H1 (cell line): ENCODE measurements at regions not wholly inside any gene's neighbourhood (a gene's known extent, or its start where the extent isn't known, plus 50 kb on each side); places are given as distances from the start of the nearest gene placed in this dataset.
"Not testable (repeated sequence)": the region's sequence is repeated elsewhere in the genome, so short reads cannot be mapped to it uniquely, and the experiment has no call there.

ENCODE experiments used
- CTCF ChIA-PET: fragments of 300-600 bp; sonication (Branson Sonifier 250); formaldehyde crosslinking; loops from one replicate; lab custom pipeline; 2021; ENCODE audit not compliant: partially characterized antibody; lab: Charles Lee
- POLR2A ChIA-PET: fragments of 300-600 bp; sonication (Branson Sonifier 250); formaldehyde crosslinking; loops from one replicate; lab custom pipeline; 2021; ENCODE audit warnings: inconsistent platforms; ENCODE audit not compliant: partially characterized antibody; lab: Charles Lee
- DNase-seq, 2 experiments: peaks; one replicate each; pipeline versions ENCODE4 v3.0.0 to v3.0.0-alpha.2; 2010 to 2022; ENCODE audit warnings: low spot score in 2 of 2, low read depth in 1 of 2, mixed read lengths in 1 of 2
- FAIRE-seq: peaks from 2 replicates; lab custom pipeline; 2011; peaks lifted over from hg19 to GRCh38; lab: Jason Lieb, UNC
- H2AFZ ChIP-seq: 2 replicates; pipeline ENCODE4 v1.8.1; 2012; ENCODE audit warnings: low read length, inconsistent platforms
- H2AK5ac ChIP-seq: 2 replicates; pipeline ENCODE4 v1.6.1; 2013; ENCODE audit warnings: low read depth, low read length
- H2BK120ac ChIP-seq: replicated peaks from 2 replicates; pipeline ENCODE3; 2013; ENCODE audit warnings: low read depth, low read length, inconsistent platforms
- H2BK12ac ChIP-seq: 2 replicates; pipeline ENCODE4 v1.6.1; 2013; ENCODE audit warnings: low read depth, low read length
- H2BK15ac ChIP-seq: 2 replicates; pipeline ENCODE4 v1.6.1; 2013; ENCODE audit warnings: low read length
- H2BK20ac ChIP-seq: 2 replicates; pipeline ENCODE4 v1.6.1; 2013; ENCODE audit warnings: low read length
- H2BK5ac ChIP-seq: 2 replicates; pipeline ENCODE4 v1.6.1; 2013; ENCODE audit warnings: low read depth, low read length
- H3K14ac ChIP-seq: 2 replicates; pipeline ENCODE4 v1.6.1; 2013; ENCODE audit warnings: inconsistent platforms; ENCODE audit not compliant: insufficient read length
- H3K18ac ChIP-seq: 2 replicates; pipeline ENCODE4 v1.6.1; 2013; ENCODE audit warnings: low read length; ENCODE audit errors: extremely low read depth
- H3K23ac ChIP-seq: 2 replicates; pipeline ENCODE4 v1.6.1; 2013; ENCODE audit warnings: inconsistent platforms; ENCODE audit not compliant: insufficient read length
- H3K23me2 ChIP-seq: 2 replicates; pipeline ENCODE4 v1.6.1; 2013; ENCODE audit warnings: low read depth, low read length
- H3K27ac ChIP-seq: 2 replicates; pipeline ENCODE4 v1.6.1; 2011; ENCODE audit warnings: low read depth, low read length, inconsistent platforms
- H3K27me3 ChIP-seq, 4 experiments: replicated peaks in 1 of 4; 1 replicate in 1 of 4; 2 replicates in 3 of 4; pipeline versions ENCODE4 v1.6.1 to v1.8.1; 2011 to 2013; ENCODE audit warnings: low read length in 3 of 4, mild to moderate bottlenecking in 3 of 4, inconsistent platforms in 2 of 4, mixed read lengths in 2 of 4, moderate library complexity in 1 of 4; ENCODE audit not compliant: control insufficient read depth in 3 of 4, insufficient read depth in 3 of 4; ENCODE audit errors: extremely low read depth in 1 of 4
- H3K36me3 ChIP-seq, 4 experiments: 2 replicates each; pipeline versions ENCODE4 v1.6.1 to v1.8.1; 2011 to 2013; ENCODE audit warnings: mild to moderate bottlenecking in 4 of 4, low read length in 3 of 4, moderate library complexity in 2 of 4, control low read depth in 1 of 4, inconsistent platforms in 1 of 4; ENCODE audit not compliant: insufficient read depth in 4 of 4, control insufficient read depth in 2 of 4
- H3K4ac ChIP-seq: replicated peaks from 2 replicates; pipeline ENCODE3; 2013; ENCODE audit warnings: low read length, low read depth, mixed read lengths, inconsistent platforms; ENCODE audit not compliant: insufficient read length
- H3K4me1 ChIP-seq, 4 experiments: replicated peaks in 1 of 4; 1 replicate in 1 of 4; 2 replicates in 3 of 4; pipeline versions ENCODE4 v1.6.1 to v1.8.1; 2011 to 2013; ENCODE audit warnings: low read length in 3 of 4, inconsistent platforms in 2 of 4, mixed read lengths in 1 of 4; ENCODE audit not compliant: insufficient read depth in 4 of 4, control insufficient read depth in 3 of 4
- H3K4me2 ChIP-seq, 2 experiments: 2 replicates each; pipeline versions ENCODE4 v1.6.1 to v1.8.1; 2011 to 2013; ENCODE audit warnings: low read depth in 2 of 2, low read length in 2 of 2, control low read depth in 1 of 2, inconsistent platforms in 1 of 2, mild to moderate bottlenecking in 1 of 2; ENCODE audit not compliant: insufficient read depth in 1 of 2
- H3K4me3 ChIP-seq, 4 experiments: fragments of 200-600, 300-600 bp in 1 of 4; sonication (generic), shearing (Covaris generic), sonication (Bioruptor Twin) in 1 of 4; 2 replicates each; pipeline versions ENCODE4 v1.5.1 to v1.8.1; 2011 to 2016; ENCODE audit warnings: low read length in 4 of 4, low read depth in 3 of 4, control low read depth in 2 of 4, inconsistent platforms in 2 of 4, mild to moderate bottlenecking in 2 of 4, mixed read lengths in 1 of 4, moderate library complexity in 1 of 4; ENCODE audit not compliant: insufficient read depth in 2 of 4; ENCODE audit errors: extremely low read depth in 1 of 4
- H3K56ac ChIP-seq: replicated peaks from 2 replicates; pipeline ENCODE3; 2013; ENCODE audit warnings: low read depth, mild to moderate bottlenecking, mixed read lengths, low read length, inconsistent platforms; ENCODE audit not compliant: insufficient read length
- H3K79me1 ChIP-seq: 2 replicates; pipeline ENCODE4 v1.6.1; 2013; ENCODE audit warnings: low read depth, low read length, control low read depth
- H3K79me2 ChIP-seq, 2 experiments: 2 replicates each; pipeline versions ENCODE4 v1.6.1 to v1.8.1; 2012 to 2013; ENCODE audit warnings: low read length in 2 of 2, mild to moderate bottlenecking in 2 of 2, inconsistent platforms in 1 of 2; ENCODE audit not compliant: insufficient read depth in 2 of 2, control insufficient read depth in 1 of 2
- H3K9ac ChIP-seq, 4 experiments: replicated peaks in 1 of 4; 1 replicate in 1 of 4; 2 replicates in 3 of 4; pipeline versions ENCODE4 v1.6.1 to v1.8.1; 2011 to 2013; ENCODE audit warnings: low read depth in 3 of 4, low read length in 3 of 4, control low read depth in 2 of 4, mild to moderate bottlenecking in 2 of 4, moderate library complexity in 2 of 4, inconsistent platforms in 1 of 4; ENCODE audit errors: extremely low read depth in 1 of 4
- H3K9me3 ChIP-seq, 2 experiments: 2 replicates each; pipeline versions ENCODE4 v1.6.1 to v1.8.1; 2012 to 2013; ENCODE audit warnings: mild to moderate bottlenecking in 2 of 2, moderate library complexity in 2 of 2, control low read depth in 1 of 2, inconsistent platforms in 1 of 2, low read depth in 1 of 2, low read length in 1 of 2, mixed read lengths in 1 of 2; ENCODE audit not compliant: insufficient read depth in 2 of 2
- H4K20me1 ChIP-seq, 2 experiments: replicated peaks in 1 of 2; 2 replicates each; pipeline versions ENCODE3 to v1.8.1; 2011 to 2013; ENCODE audit warnings: inconsistent platforms in 2 of 2, low read length in 2 of 2, mild to moderate bottlenecking in 1 of 2; ENCODE audit not compliant: insufficient read depth in 2 of 2, control insufficient read depth in 1 of 2
- H4K5ac ChIP-seq: 2 replicates; pipeline ENCODE4 v1.6.1; 2013; ENCODE audit warnings: low read length, low read depth, mixed read lengths, inconsistent platforms; ENCODE audit not compliant: insufficient read length
- H4K8ac ChIP-seq: 2 replicates; pipeline ENCODE4 v1.8.0; 2013; ENCODE audit warnings: mild to moderate bottlenecking, moderate library complexity, low read length, inconsistent platforms; ENCODE audit not compliant: insufficient read depth; ENCODE audit errors: extremely low read depth
- H4K91ac ChIP-seq: replicated peaks from 2 replicates; pipeline ENCODE3; 2013; ENCODE audit warnings: low read length, mixed read lengths, inconsistent platforms; ENCODE audit not compliant: insufficient read length
- WGBS, 2 experiments: shearing (Covaris generic) in 1 of 2; methylation state at CpG; one replicate each; pipeline versions ENCODE4 v1.1.6 to v1.1.7; 2013 to 2015; ENCODE audit warnings: low lambda C conversion rate in 2 of 2, mixed read lengths in 2 of 2, inconsistent platforms in 1 of 2, low coverage in 1 of 2, missing lambda C conversion rate in 1 of 2; ENCODE audit not compliant: insufficient replicate concordance in 2 of 2, insufficient coverage in 1 of 2, insufficient read length in 1 of 2; ENCODE audit errors: extremely low coverage in 1 of 2, missing lambda C conversion rate in 1 of 2; 5-methylcytosine and 5-hydroxymethylcytosine counted together

DNA sequence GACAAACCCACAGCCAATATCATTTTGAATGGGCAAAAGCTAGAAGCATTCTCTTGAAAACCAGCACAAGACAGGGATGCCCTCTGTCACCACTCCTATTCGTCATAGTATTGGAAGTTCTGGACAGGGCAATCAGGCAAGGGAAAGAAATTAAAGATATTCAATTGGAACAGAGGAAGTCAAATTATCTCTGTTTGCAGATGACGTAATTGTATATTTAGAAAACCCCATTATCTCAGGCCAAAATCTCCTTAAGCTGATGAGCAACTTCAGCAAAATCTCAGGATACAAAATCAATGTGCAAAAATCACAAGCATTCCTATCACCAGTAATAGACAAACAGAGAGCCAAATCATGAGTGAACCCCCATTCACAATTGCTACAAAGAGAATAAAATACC is 99.1 kb upstream of the SMLR1 start:
- DNase-seq, H4K8ac ChIP-seq, FAIRE-seq, H3K18ac ChIP-seq, H3K4me3 ChIP-seq, H2BK15ac ChIP-seq, H2AFZ ChIP-seq, H3K23ac ChIP-seq, H3K23me2 ChIP-seq, H4K20me1 ChIP-seq, H2BK120ac ChIP-seq, H2BK20ac ChIP-seq, H2AK5ac ChIP-seq, H3K79me1 ChIP-seq, H4K91ac ChIP-seq, H3K4me1 ChIP-seq, H2BK5ac ChIP-seq, POLR2A ChIA-PET, H3K79me2 ChIP-seq, H3K56ac ChIP-seq, H3K4ac ChIP-seq, H2BK12ac ChIP-seq, H3K27me3 ChIP-seq, H3K14ac ChIP-seq, H4K5ac ChIP-seq, H3K9ac ChIP-seq, H3K9me3 ChIP-seq, H3K36me3 ChIP-seq, H3K27ac ChIP-seq, H3K4me2 ChIP-seq: not testable (repeated sequence)
- WGBS, 2 experiments = 91% methylated on average over 2 of the region's 2 CpGs; no CpG with 5 or more reads in 1 of the 2 experiments
- CTCF ChIA-PET = interaction anchor here (0.9 to 1.5 kb wide), 4 partner anchors 12 to 18 kb away, joined by 3 to 5 read pairs (median 3); no protein-coding TSS in a partner anchor
